HL-60/S4 (cell line): ENCODE measurements at regions not wholly inside any gene's neighbourhood (a gene's known extent, or its start where the extent isn't known, plus 50 kb on each side); places are given as distances from the start of the nearest gene placed in this dataset.

Source experiments
- in situ Hi-C: fragments of 300-500 bp; cut with MboI; formaldehyde crosslinking; loops from 2 replicates; pipeline ENCODE4 v1.14.3; 2022; ENCODE audit warnings: low sequenced_read_pairs

DNA sequence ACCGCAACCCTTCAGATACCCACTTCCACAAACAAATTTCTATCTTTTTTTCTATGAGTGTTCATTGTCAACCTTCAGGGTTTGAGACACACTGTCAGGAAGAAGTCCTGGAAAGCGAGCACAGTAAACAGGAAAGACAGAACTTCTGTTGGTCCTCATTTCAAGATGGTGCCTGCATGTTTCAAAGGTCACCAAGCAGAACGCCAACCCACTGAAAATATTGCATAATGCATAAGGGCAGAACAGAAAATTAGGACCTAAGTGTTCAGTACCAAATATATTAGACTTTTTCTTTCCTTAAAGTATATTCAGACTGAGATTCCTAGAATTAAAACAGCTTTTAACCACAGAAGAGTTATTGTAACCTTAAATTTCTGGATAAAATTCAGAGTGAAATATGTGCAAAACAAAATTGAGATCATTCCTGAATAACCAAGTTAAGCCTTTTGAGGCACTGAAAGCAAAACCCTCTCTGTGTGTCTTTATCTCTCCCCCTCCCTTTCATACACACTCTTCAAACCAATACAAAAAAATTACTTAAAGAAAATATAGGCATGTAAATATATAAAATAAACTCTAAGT is 387.8 kb upstream of the THBS1 start:
- in situ Hi-C loops: no loop called here

DNA sequence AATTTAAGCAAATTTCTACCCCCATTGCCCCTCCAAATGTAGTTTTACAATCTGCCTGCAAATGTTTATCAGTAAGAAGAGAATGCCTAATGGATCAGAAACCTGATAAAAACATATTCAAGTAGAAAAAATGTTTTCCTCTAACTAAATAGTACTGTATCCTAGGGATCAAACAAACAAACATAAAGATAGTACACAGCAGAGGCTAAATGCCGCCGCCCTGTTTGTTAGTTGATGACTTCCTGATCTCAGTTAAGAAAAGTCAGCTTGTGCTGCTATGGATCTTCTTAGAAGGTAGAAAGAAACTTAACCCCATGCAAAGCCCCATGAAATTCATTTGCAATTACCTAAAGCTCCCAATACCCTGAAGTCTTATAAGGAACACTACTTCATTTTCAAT is 387.3 kb upstream of the THBS1 start:
- in situ Hi-C loops: no loop called here

DNA sequence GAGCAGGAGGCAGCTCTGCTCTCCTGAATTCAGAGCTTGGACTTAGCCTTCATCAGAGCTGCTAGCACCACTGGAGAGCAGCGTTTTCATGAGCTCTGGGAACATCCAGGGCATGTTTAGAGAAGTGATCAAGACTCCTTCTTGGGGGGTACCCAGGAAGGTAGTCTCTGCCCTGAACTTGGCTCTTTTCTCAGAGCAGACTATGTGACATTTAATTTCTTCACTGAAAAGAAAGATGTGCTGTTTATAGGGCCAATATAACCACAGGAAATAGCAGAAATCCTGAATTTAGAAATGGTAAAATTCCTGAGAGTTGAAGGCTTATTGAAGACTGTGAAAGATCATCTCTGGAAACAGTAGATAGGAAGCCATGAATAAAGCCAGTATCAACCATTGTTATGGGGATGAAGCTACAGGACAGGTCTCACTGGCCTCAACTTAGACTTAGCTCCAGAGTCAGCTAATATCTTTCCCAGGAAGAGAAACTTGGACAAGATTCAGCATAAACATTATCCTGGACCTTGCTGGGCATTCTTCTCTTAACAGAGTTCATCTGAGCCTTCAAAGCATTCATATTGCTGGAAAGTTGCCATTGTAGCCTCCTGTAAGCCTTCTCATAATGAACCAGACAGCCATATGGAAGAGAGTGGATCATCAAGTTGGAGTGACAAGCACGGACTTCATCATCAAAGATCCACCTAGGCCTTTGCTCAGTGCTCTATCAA is 386.6 kb upstream of the THBS1 start:
- in situ Hi-C loops: no loop called here

DNA sequence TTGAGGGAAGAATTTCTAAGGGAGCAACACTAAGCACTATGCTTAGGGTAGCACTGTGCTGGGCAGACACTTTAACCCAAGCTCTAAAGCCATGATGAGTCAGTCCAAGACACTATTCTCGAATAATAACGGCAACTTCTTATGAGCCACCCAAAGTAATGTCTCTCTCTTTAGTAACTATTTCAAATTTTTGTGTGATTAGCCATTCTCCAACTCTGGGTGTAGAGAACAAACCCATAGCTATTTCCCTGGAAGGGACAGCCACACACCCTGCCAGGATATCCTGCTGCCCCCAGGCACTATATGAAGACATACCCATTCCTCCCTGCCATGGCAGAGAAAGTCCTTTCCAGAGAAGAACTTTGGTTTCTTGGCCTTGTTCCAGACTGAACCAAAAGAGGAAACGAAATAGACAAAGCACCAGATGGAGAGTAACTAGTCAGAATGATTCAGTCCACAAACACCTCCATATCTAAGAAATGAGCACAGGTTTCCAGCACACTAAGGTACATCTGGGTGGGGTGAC is 384.9 kb upstream of the THBS1 start:
- in situ Hi-C loops: no loop called here

DNA sequence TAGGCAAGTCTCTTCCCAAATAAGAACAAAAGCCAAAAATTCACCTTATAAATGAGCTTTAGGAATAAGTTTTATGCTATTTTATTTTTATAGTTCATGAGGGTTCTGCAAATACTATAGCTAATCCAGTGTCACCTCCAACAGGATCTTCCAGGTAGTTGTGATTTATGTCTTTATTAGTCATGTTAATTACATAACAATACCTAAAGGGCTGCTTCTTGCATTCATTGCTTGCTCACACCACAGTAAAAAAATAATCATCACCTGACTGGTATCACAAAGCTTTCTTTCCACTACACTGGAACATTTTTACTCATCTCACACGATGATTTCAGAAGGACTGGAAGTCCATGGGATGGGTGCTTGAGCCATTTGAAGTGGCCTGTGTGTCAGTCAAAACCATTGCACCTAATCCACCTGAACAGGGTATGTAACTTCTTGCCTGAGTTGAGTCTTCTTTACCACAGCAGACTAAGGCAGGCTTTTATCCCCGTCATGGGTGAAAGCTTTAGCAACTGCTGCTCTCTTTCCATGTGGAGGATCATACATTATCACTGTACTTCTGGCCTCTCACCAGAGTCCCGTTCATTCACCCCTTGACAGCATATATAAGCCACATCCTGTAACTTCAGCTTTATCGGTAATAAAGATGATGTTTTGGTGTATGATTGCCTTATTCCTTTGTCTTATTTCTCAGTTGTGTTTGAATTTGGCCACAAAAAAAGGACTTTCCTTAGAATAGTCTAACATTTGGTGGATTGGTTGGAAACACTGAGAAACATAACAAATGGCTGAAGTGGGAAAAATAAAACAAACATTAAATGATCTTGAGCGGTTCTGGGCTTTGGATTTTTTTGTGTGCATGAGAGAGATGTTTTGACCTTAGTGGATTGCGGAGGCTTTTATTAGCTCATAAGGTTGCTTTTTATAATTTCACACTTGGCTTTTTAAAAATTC is 382.6 kb upstream of the THBS1 start:
- in situ Hi-C loops: no loop called here

DNA sequence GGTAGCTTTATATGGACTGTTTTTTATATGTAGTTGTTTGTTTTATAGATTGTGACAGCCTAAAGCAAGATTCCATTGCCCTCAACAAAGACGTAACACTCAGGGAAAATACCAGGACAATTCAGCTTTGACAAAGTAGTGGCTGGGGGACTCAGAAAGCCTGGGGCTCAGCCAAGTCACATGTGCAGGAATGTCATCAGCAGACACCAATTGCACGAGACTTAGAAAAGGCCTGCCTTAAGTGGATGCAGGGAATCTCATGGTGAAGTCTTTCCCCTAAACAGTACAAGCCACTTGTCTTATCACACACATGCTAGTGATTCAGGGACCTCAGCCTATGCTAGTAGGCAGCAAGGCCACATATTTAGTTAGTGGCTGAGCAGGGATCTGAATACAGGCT is 381.8 kb upstream of the THBS1 start:
- in situ Hi-C loops: no loop called here

DNA sequence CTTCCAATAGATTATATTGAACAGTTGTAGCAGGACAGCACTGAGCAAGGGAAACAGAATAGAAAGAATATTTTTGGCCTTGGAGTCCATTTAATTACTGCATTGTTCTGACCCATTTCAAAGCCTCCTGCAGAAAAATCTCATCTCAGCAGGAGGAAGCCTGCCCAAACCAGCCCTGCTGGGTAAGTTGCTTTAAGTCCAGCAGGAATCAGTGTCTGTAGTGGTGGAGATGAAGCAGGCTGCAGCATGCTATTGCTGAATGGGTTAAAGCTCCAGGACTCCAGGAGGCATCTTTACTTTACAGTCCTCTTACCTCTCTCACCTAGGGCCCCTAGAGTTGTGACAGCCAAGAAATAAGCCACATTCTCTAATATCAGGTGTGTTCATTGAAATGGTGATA is 380.3 kb upstream of the THBS1 start:
- in situ Hi-C loops: no loop called here

DNA sequence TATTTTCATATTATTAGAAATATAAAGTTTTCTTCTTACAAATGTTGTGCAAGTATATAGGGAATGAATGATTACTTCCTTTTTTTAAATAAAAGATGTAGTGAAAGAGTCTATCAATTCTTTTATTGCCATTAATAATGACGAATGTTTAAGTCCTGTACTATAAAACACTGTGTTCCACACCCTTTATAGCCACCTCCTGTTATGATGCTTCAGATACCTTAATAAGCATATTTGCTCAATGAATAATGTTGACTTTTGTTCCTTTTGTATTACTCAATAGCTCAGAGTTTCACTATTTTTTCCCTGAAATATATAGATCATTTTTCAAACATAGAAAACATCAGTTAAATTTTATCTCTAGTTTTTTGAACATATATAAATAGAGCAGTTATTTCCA is 378.2 kb upstream of the THBS1 start:
- in situ Hi-C loops: no loop called here

DNA sequence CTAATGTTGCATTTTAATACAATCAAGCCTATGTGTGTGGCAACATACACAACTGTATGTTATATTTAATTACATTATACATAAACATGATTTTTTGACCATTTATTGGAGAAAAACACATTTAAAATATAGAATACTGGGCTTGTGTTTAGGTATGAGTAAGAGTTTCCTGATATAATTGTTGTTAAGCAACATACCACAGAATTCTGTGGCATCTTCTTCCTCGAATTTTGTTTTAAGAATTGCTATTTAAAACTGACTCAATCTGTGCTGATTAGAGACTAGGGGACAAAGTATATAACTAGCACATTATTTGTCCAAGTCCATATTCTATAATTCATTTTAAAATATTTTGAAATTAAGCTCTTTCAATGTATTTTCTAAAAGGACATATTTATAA is 376.8 kb upstream of the THBS1 start:
- in situ Hi-C loops: no loop called here

DNA sequence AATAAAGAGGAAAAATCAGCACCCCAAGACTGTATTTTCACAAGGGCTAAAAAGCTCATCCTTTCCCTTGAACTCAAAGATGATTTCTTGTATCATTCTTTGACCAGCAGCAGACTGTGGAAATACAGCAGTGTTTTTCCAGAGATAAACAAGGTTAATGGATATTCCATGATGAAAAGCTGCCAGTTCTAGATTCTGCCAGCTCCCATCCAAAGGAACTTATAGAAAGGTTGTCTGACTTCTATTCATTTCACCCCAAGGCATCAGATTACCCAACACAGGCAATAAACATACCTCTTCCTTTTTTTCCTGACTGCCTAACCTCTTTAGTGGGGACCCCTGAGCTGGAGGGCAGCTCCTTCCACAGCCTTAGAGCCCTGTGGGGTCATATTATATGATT is 375.8 kb upstream of the THBS1 start:
- in situ Hi-C loops: no loop called here

DNA sequence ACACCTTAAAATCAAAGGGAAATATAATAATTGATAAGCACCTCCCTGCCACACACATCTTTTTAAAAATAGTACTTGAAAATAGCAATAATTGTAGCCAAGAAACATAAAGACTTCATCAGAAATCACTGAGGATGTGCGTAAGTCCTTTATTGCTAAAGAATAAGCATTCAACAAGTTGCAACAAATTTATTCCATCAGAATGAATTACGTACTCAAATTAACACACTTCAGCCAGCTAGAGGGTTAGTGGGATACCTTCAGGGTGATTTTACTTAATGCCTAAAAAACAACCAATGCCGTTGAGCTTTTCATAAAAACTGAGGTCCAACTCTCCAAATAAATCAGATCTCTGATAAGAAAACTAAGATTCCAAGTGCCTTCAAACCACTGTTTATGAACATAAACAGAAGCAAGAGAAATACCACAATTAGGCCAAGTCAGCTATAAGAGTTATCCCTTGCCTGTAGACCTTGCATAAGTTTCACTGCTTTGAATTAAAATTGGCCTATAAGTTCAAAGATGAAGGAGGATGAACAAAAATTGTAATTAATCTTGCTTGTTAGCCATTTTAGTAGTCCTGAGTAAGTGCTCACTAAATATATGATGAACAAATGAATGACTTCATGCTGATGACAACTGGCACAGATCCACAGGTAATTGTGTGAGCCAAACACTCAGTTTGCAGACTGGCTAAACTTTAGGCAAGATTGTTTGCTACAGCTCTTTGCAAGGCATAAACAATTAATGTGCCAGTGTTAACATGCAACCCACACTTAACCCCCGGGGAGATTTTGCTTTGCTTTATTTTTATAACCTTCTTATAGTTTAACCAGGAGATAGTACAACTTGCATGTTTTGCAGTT is 375.1 kb upstream of the THBS1 start:
- in situ Hi-C loops: no loop called here

DNA sequence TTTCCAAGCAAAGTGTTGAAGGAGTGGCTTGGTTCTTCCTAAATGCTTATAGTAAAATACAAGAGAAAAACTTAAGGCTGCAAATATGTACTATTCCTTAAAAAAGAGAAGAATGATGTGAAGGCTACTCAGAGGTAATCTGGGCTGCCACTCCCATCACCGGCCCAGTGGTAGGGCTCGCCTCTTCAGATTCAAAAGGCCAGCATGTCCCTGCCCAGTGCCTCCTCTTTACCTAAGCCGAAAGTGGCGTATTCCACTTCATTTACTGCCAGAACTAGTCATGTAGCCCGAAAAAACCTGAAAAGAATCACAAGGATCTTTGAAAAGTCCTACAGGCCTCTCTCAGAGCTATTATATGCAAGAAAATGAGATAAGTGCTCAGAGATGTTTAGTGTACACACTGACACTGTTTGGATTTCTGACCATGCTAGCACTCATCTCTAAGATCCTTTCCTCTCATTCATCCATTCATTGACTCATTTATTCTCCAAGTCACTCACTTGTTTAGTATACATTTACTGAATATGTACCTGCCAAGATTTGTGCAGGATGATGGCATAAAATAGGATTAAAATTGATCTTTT is 373.3 kb upstream of the THBS1 start:
- in situ Hi-C loops: no loop called here

DNA sequence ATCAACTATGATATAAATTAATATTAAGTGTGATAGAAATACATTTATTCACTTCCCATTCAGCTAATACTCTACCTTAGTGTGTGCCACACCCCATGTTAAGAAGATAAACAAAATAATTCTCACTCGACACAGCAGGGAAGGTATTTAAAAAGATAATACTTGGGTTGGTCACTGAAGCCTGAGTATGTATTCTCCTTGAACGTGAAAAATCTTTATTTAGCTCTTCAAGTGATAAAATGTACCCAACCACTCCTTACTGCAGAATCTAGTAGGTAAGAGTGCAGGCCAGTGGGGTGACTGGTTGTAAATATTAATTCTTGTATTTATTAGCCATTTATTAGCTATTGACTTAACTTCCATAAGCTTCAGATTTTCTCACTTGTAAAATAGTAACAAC is 372.7 kb upstream of the THBS1 start:
- in situ Hi-C loops: no loop called here

DNA sequence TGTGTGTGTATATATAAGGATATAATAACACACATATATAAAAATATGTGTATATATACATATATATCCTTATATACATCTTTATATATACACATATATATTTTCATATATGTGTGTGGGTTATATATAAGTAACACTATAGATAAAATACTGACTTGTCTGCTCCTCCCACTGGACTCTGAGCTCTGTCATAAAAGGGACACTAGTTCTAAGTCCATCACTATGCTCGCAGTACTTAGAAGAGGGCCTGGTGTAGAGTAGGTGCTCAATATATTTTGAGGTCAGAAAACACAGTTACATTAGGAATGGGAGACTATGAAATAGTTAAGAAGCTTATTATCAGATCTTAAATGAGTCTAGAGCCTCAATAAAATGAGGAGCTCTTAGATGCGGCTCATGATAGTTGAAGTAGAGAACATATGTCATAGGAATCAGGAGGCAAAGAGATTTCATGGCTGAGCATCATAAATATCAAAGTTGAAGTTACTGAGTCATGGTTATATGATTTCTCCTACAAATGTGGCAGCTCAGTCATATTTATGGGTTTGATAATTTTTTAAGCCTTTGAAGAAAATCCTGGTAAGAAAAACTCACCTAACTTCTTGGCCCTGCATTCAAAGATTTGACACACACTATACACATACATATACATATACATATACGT is 371.2 kb upstream of the THBS1 start:
- in situ Hi-C loops: no loop called here

DNA sequence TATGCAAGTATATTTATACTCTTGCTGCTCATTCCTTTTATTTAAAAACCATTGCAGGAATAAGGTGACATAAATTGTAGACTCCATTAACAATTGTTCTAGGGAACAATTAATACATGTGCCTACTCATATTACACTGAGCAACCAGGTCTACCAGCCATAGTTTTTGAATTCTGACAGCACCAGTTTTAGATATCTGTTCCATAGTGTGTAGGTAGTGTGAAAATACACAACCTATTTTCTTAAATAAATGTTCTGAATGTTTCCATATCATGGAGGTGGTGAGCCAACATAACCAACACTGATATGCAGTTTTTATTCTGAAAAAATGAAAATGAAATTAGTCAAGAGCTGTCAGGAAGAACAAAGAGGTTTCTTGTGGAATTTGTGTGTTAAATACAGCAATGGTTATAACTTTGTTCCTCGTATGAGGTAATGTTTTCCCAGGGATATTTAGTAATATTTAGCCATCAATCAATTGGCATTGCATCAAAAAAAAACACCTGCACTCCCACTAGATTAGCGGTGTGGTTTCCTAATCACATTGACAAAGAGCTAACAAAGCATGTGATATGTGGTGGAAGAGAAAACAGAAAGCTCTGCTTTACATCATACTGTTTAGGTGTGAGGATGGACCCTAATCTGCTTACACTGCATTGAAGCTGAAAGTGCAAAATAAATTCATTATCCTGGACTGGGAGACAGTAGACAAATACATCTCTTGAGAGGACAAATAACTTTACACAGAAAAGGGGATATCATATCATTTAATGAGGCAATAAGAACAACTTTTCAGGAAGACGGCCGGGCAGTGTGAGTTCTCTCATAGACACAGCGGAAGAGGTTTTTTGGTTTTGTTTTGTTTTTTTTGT is 369.5 kb upstream of the THBS1 start:
- in situ Hi-C loops: no loop called here

DNA sequence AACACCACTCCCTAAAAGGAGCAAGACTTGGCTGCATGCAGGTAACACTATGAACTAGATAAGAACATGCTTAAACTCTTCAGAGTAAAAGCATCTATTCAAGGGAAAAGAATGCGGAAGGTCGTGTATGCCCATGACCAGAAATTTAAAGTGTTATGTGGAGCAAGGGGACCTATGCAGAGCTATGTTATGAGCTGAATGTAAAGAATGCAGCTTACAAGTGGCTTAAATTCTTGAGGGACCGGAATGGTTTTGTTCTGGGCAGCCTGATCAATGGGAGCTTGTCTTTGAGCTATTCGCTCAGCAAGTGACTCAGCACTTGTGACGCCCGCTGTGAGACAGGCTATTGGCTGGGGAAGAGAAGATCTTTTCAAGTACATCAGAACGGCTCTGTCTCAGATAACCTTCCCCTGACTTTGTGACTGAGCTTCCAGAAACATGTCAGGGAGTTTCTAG is 367.5 kb upstream of the THBS1 start:
- in situ Hi-C loops: no loop called here

DNA sequence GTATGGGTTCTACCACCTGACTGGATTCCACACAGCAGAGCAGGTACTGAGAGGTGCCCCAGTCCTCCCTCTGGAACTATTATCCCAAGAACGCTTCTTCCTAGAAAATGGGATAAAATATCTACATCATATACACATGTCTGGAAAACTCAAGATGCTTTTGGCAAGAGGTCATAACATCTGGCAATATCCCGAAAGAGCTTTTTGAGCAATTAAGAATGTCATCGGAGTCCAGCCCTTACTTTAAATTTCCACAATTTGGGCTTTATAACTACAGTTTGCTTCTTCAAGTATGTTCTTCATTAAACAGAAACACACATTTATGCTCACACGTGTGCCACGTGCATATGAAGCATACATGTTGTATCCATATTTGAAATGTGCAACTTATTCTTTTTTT is 365.9 kb upstream of the THBS1 start:
- in situ Hi-C loops: no loop called here

DNA sequence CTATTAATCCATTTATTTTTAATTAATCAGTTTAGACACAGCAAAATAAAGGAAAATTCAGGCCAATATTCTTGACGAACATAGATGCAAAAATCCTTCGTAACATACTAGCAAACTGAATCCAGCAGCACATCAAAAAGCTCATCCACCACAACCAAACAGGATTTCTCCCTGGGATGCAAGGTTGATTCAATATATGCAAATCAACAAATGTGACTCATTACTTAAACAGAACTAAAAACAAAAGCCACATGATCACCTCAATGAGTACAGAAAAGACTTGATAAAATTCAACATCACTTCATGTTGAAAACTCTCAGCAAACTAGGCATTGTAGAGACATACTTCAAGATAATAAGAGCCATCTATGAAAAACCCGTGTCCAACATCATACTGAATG is 364.1 kb upstream of the THBS1 start:
- in situ Hi-C loops: no loop called here

DNA sequence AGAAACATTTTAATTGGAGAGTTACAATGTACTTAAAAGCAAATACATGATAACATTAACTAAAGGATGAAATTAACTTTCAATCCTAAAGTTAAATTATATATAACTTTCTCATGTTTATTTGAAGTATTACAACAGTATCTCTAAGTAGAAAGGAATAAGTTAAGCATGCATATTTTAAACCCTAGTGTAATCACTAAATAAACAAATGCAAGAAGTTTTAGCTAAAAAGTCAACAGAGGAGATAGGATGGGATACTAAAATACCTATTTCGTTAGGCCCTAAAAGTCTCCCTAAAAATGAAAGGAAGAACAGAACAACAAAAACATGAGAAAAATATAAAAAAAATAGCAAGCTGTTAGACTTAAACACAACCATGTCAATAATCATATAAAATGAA is 361.3 kb upstream of the THBS1 start:
- in situ Hi-C loops: no loop called here
